Tibial nerve (tissue), 4 donors: ENCODE measurements at regions not wholly inside any gene's neighbourhood (a gene's known extent, or its start where the extent isn't known, plus 50 kb on each side); places are given as distances from the start of the nearest gene placed in this dataset.

Experiments used
- EP300 ChIP-seq, 2 donors: sonication (generic); formaldehyde crosslinking; IDR thresholded peaks; one replicate each; pipeline ENCODE4 v1.6.1; 2017; ENCODE audit warnings: antibody characterized with exemption in 2 of 2, mild to moderate bottlenecking in 1 of 2
- POLR2A ChIP-seq, 2 donors: fragments of 450-650 bp; IDR thresholded peaks; one replicate each; pipeline ENCODE4 v1.6.1; 2017; ENCODE audit warnings: antibody characterized with exemption in 2 of 2, mild to moderate bottlenecking in 2 of 2, moderate library complexity in 2 of 2
- TF ChIP-seq, protein P1 (sequence below), 5 experiments: fragments of 200-600 bp in 3 of 5; fragments of 450-650 bp in 2 of 5; sonication (generic) in 3 of 5; IDR thresholded peaks; one replicate each; pipeline ENCODE4 v1.5.1; 2016 to 2019; ENCODE audit warnings: antibody characterized with exemption in 5 of 5, mild to moderate bottlenecking in 3 of 5, moderate library complexity in 2 of 5

DNA sequence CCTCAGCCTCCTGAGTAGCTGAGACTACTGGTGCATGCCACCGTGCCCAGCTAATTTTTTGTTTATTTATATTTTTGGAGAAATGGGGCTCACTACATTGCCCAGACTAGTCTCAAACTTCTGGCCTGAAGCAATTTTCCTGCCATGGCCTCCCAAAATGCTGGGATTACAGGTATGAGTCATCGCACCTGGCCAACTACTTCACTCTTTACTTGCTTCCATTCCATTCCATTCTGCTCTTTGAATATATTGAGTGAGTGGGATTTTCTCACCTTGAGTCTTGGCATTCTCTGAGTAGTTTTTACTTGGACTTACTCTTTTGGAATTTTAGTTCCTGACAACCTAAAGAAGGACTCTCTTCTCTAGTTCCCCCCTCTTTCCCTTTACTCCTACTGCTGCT is 93.8 kb upstream of the UNC13C start:
- TF ChIP-seq, protein P1, sequence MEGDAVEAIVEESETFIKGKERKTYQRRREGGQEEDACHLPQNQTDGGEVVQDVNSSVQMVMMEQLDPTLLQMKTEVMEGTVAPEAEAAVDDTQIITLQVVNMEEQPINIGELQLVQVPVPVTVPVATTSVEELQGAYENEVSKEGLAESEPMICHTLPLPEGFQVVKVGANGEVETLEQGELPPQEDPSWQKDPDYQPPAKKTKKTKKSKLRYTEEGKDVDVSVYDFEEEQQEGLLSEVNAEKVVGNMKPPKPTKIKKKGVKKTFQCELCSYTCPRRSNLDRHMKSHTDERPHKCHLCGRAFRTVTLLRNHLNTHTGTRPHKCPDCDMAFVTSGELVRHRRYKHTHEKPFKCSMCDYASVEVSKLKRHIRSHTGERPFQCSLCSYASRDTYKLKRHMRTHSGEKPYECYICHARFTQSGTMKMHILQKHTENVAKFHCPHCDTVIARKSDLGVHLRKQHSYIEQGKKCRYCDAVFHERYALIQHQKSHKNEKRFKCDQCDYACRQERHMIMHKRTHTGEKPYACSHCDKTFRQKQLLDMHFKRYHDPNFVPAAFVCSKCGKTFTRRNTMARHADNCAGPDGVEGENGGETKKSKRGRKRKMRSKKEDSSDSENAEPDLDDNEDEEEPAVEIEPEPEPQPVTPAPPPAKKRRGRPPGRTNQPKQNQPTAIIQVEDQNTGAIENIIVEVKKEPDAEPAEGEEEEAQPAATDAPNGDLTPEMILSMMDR (IDR thresholded peaks at IDR 0.05) = no peak
- TF ChIP-seq EP300 (IDR thresholded peaks at IDR 0.05) = no peak
- TF ChIP-seq POLR2A (IDR thresholded peaks at IDR 0.05) = no peak
